ENCODE measurements at regions not wholly inside any gene's neighbourhood (a gene's known extent, or its start where the extent isn't known, plus 50 kb on each side); places are given as distances from the start of the nearest gene placed in this dataset.

GRCh38 chr1:209386156-209386555 lies 197.4 kb upstream of the CAMK1G start:
- no peak for TF ChIP-seq CTCF (IDR thresholded peaks at IDR 0.05; ENCODE audit: poor library complexity, severe bottlenecking)
- Histone ChIP-seq H3K27ac (ENCODE audit: poor library complexity, severe bottlenecking) (peak overlapping the region; percentile 97), H3K27me3 (ENCODE audit: insufficient read depth, poor library complexity, severe bottlenecking) (no peaks in the 10 kb centered on the region), H3K36me3 (ENCODE audit: low read depth) (no peaks in the 10 kb centered on the region), H3K4me1 (ENCODE audit: insufficient read depth, poor library complexity, severe bottlenecking) (peaks cover 77% of the 10 kb centered on the region), H3K9me3 (ENCODE audit: severe bottlenecking) (no peaks in the 10 kb centered on the region), H3K4me3 (ENCODE audit: severe bottlenecking) (no peak overlapping the region)
- DNase-seq (ENCODE audit: low spot score) (no peak), ATAC-seq (ENCODE audit: low read depth) (no peak)

- H3K36me3 ChIP-seq (ENCODE audit: low read depth), result no peaks in the 10 kb centered on the region
- no peaks in the 10 kb centered on the region for H3K9me3 ChIP-seq (ENCODE audit: severe bottlenecking)
- H3K27me3 ChIP-seq (ENCODE audit: insufficient read depth, poor library complexity, severe bottlenecking), result no peaks in the 10 kb centered on the region
- H3K27ac ChIP-seq (ENCODE audit: poor library complexity, severe bottlenecking), result peak overlapping the region; percentile 97
- DNase-seq (ENCODE audit: low spot score) (peak; percentile 62), ATAC-seq (ENCODE audit: low read depth) (peak; percentile 14; the same call in 1 of the 3 replicates)
- peaks cover 77% of the 10 kb centered on the region for H3K4me1 ChIP-seq (ENCODE audit: insufficient read depth, poor library complexity, severe bottlenecking)
- TF ChIP-seq CTCF (IDR thresholded peaks at IDR 0.05; ENCODE audit: poor library complexity, severe bottlenecking), result no peak
- no peak overlapping the region for H3K4me3 ChIP-seq (ENCODE audit: severe bottlenecking)
Measured at GRCh38 chr1:209387271-209387968, 196.1 kb upstream of the CAMK1G start.

- peak overlapping the region; percentile 97 for H3K27ac ChIP-seq (ENCODE audit: poor library complexity, severe bottlenecking)
- no peaks in the 10 kb centered on the region for H3K36me3 ChIP-seq (ENCODE audit: low read depth)
- no peak overlapping the region for H3K4me3 ChIP-seq (ENCODE audit: severe bottlenecking)
- H3K27me3 ChIP-seq (ENCODE audit: insufficient read depth, poor library complexity, severe bottlenecking), result no peaks in the 10 kb centered on the region
- DNase-seq (ENCODE audit: low spot score), result no peak
- H3K4me1 ChIP-seq (ENCODE audit: insufficient read depth, poor library complexity, severe bottlenecking), result peaks cover 72% of the 10 kb centered on the region
- H3K9me3 ChIP-seq (ENCODE audit: severe bottlenecking), result no peaks in the 10 kb centered on the region
- peak; percentile 31; the same call in 2 of the 3 replicates for ATAC-seq (ENCODE audit: low read depth)
- no peak for TF ChIP-seq CTCF (IDR thresholded peaks at IDR 0.05; ENCODE audit: poor library complexity, severe bottlenecking)
Measured at GRCh38 chr1:209387969-209388329, 195.6 kb upstream of the CAMK1G start.

GRCh38 chr1:209388358-209388757 lies 195.2 kb upstream of the CAMK1G start:
- Histone ChIP-seq H3K27me3 (ENCODE audit: insufficient read depth, poor library complexity, severe bottlenecking) (no peaks in the 10 kb centered on the region), H3K36me3 (ENCODE audit: low read depth) (no peaks in the 10 kb centered on the region), H3K4me1 (ENCODE audit: insufficient read depth, poor library complexity, severe bottlenecking) (peaks cover 68% of the 10 kb centered on the region), H3K9me3 (ENCODE audit: severe bottlenecking) (no peaks in the 10 kb centered on the region), H3K27ac (ENCODE audit: poor library complexity, severe bottlenecking) (peak overlapping the region; percentile 97), H3K4me3 (ENCODE audit: severe bottlenecking) (no peak overlapping the region)
- no peak for DNase-seq (ENCODE audit: low spot score)
- TF ChIP-seq CTCF (IDR thresholded peaks at IDR 0.05; ENCODE audit: poor library complexity, severe bottlenecking), result no peak
- ATAC-seq (ENCODE audit: low read depth), result no peak

GRCh38 chr1:209389258-209389657 lies 194.3 kb upstream of the CAMK1G start:
- no peaks in the 10 kb centered on the region for H3K36me3 ChIP-seq (ENCODE audit: low read depth)
- H3K27ac ChIP-seq (ENCODE audit: poor library complexity, severe bottlenecking), result peak overlapping the region; percentile 97
- peaks cover 59% of the 10 kb centered on the region for H3K4me1 ChIP-seq (ENCODE audit: insufficient read depth, poor library complexity, severe bottlenecking)
- no peaks in the 10 kb centered on the region for H3K9me3 ChIP-seq (ENCODE audit: severe bottlenecking)
- no peak overlapping the region for H3K4me3 ChIP-seq (ENCODE audit: severe bottlenecking)
- ATAC-seq (ENCODE audit: low read depth) (peak; percentile 80), DNase-seq (ENCODE audit: low spot score) (peak; percentile 64)
- TF ChIP-seq CTCF (IDR thresholded peaks at IDR 0.05; ENCODE audit: poor library complexity, severe bottlenecking), result no peak
- no peaks in the 10 kb centered on the region for H3K27me3 ChIP-seq (ENCODE audit: insufficient read depth, poor library complexity, severe bottlenecking)

Data from RWPE2 (cell line).